GM21786 (cell line): ENCODE measurements at regions not wholly inside any gene's neighbourhood (a gene's known extent, or its start where the extent isn't known, plus 50 kb on each side); places are given as distances from the start of the nearest gene placed in this dataset.

Source experiments
- ATAC-seq: cut with Tn5 transposase; IDR thresholded peaks from one replicate; pipeline ENCODE4 v1.9.1; 2021; ENCODE audit not compliant: unreplicated experiment

DNA sequence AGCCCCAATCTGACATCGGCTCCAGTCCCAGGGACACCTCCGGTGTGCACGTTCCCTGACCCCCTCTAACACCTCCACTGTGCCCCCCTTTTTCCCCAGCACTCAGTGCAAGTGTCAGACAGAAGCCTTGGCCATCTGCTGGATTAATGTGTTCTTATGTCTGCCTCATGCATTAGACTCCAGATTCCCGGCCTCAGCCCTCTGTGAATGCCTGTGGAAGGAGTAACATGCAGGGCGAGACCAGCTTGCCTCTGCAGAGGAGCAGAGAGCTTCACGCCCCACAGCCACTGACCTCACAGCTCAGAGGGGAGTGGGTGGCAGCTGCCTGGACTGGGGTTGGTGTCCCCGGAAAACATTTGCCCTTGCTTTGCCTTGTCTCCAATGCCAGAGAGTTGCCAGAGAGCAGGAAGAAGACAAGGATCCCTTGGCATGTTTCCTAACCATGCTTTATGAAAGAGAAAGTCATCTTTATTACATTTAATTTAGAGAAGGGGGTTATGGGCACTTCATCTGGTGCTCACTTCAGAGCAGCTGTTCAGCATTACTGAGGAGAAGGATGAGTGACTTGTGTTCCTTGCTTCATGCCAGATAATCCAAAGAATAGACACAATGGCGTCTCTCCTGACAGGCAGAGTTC lies 91.6 kb upstream of the CXCL12 start:
- ATAC-seq, result no peak

DNA sequence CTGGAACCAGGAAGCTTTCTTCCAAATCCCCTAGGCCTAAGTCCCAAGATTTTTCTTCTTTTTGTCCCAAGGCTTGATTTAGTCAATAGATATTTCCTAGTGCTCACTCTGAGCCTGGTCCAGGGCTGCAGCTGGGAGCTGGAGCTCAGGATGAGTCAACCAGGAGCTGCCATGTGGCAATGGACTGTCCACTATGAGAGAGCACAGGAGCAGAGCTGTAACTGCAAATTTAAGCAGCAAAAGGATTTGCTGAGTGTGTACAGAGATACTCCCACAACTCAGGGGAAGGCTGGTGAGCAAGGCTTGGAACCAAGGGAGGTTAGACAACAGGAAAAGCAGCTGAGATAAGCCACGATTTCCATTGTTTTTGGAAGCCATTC lies 92.1 kb upstream of the CXCL12 start:
- ATAC-seq, result no peak

GRCh38 chr10:44478040-44478439 lies 93.1 kb upstream of the CXCL12 start:
- ATAC-seq, result no peak

DNA sequence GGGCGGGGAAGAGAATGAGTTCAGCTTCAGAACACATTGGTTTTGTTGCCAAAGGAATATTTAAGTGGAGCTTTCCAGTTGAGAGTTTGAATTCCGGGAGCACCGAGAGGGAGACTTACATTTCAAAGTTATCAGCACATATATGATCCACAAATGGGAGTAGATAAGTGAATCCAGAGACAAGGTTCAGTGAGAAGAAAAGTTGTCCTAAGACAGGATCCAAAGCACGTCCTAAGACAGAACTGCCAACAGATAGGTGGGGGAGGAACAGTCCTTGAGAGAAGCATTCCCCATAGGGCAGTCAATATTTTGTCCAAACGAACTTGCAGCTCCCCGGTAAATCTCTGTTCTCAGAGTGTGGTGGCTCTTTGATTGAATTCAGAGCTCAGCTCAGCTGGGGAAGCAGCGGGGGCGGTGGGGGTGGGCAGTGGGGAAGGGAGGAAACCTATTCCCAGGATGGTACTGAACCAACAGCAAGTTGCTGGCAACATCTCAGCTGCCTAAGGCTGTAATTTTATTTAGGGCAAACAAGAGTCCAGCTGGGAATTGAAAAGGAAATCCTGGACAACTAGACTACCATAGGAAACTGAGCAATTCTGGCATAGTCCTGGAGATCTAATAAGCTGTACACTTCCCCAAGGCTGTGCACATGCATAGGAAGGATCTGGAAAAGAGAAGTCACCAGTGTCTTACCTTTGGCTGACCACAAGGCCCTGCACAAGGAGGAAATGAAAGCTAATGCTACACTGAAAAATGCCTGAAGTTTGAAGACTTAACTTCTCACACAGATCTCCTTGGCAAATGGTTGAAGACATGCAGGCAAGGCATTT lies 94.2 kb upstream of the CXCL12 start:
- no peak for ATAC-seq

DNA sequence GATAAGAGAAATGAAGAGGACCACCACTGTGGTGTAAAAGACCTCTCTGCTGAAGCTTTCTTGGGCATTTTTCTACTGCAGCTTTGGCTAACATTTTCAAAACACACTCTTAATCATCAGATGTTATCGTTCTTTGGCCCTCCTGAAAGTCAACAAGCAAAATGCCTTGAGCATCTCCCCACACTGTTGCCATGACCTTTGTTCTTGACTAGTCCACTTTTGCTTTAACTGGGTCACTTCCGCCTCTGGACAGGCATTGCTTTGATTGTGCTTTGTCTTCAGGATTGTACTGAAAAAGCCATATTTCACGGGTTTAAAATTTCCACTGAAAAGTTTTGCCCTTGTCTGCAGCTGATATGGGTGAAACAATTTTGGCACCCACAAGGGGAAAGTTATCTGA lies 107.8 kb upstream of the CXCL12 start:
- ATAC-seq, result no peak

- ATAC-seq, result no peak
Observed at GRCh38 chr10:44498222-44498621, 113.3 kb upstream of the CXCL12 start.

DNA sequence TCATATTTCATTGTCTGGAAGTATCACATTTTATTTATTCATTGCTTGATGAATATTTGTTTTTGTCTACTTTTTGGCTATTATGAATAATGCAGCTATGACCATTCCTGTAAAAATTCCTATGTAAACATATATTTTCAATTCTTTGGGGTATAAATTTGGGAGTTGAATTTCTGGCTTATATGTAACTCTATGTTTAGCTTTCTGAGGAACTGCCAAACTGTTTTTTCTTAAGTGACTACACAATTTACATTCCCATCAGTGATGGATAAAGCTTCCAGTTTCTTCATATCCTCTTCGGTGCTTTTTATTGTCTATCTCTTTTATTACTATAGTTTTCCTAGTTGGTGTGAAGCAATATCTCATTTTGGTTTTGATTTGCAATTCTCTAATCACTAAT lies 115.6 kb upstream of the CXCL12 start:
- ATAC-seq, result no peak

DNA sequence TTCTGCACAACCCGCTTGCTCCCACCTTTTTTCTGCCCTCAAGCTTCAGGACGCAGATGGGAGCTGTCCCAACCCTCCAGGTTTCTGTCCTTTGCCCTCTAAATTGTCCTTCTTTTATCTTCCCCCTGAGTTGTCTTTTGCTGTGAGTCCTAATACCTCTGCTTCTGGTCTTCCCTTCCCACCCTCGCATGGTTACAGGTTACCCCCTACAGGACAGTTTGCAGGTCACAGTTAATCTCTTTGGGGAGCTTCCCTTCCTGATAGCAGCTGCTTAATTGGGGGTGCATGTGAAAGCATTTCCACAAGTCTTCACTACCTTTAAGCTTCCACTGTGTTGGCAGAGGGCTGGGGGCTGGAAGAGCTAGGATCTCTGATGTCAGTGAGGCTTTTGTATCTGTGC lies 121.5 kb upstream of the CXCL12 start:
- ATAC-seq, result no peak

GRCh38 chr10:44510379-44511115 lies 125.7 kb upstream of the CXCL12 start:
- ATAC-seq, result no peak

DNA sequence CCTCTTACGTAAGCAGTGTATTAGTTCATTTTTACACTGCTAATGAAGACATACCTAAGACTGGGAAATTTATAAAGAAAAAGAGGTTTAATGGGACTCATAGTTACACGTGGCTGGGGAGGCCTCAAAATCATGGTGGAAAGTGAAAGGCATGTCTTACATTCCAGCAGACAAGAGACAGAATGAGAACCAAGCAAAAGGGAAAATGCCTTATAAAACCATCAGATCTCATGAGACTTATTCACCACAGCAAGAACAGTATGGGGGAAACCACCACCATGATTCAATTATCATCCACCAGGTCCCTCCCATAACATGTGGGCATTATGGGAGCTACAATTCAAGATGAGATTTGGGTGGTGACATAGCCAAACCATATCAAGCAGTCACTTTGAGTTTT lies 126.3 kb upstream of the CXCL12 start:
- ATAC-seq, result no peak

- no peak for ATAC-seq
Observed at GRCh38 chr10:44511601-44512000, 126.7 kb upstream of the CXCL12 start.

GRCh38 chr10:44512431-44513022 lies 127.6 kb upstream of the CXCL12 start:
- ATAC-seq, result no peak

DNA sequence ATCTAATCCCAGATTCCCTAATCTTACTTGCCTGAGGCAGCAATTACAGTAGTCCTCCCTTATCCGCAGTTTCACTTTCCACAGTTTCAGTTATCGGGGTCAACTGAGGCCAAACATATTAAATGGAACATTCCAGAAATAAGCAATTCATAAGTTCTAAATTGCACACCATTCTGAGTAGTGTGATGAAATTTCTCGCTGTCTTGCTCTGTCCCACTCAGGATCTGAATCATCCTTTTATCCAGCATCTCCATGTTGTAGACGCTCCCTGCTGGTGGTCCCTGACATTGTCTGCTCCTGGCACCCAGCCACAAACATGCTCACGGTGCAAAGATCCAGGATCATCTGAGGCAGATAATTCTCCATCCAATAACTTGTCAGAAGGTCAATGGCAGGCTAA lies 128.7 kb upstream of the CXCL12 start:
- no peak for ATAC-seq

DNA sequence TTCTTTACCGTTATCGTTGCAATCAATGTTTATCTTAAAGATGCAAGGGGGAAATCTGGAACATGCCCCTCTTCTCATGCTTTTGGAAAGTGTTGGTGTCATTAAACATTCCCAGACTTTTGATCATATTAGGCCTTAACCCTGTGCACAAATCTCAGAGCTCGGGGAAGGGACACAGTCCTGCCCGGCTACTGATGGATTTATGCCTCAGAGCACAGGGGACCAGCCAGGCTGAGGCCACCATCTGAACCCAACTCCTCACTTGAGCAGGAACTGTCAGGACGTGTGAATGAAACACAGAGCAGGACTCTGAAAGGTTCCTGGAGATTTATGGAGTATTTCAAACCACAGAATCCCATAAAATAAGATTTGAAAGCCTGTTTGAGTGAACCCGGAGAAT lies 132.0 kb upstream of the CXCL12 start:
- no peak for ATAC-seq

DNA sequence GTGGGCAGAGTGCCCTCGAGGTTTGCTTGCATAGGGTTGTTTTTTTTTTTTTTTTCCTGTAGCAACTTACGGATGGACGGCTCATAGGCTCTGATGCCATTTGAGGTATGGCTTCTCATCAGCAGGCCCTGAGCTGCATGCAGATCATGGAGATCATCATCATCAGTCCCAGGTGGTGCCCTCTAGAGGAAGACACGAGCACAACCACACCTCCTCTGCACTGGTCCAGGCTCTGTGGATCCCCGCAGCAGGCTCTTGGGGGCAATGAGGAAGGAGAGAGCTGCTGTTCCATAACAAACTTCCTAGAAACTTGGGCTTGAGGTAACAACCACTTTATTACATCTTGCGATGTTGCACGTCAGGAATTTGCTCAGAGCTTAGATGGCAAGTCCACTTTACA lies 132.7 kb upstream of the CXCL12 start:
- ATAC-seq, result no peak

DNA sequence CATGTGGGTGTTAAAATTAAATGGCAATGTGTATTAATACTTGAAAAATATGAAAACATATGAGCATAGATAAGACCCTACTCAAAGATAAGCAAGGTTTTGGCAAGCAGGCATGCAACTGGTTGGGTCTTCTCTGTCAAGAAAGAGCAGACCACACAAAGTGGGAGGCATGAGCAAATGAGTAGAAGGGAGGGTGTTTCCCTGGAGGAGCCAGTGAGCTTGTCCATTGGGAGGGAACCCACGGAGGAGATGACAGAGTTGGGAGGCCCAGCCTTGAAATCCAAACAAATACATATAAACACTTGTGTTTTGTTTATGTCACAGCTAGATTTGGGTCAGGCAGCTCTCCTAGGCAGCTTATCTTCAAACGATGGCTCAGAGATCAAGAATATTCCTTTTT lies 134.5 kb upstream of the CXCL12 start:
- no peak for ATAC-seq

- ATAC-seq, result no peak
Observed at GRCh38 chr10:44520651-44521050, 135.8 kb upstream of the CXCL12 start.

- no peak for ATAC-seq
Observed at GRCh38 chr10:44539178-44539577, 154.3 kb upstream of the CXCL12 start.

DNA sequence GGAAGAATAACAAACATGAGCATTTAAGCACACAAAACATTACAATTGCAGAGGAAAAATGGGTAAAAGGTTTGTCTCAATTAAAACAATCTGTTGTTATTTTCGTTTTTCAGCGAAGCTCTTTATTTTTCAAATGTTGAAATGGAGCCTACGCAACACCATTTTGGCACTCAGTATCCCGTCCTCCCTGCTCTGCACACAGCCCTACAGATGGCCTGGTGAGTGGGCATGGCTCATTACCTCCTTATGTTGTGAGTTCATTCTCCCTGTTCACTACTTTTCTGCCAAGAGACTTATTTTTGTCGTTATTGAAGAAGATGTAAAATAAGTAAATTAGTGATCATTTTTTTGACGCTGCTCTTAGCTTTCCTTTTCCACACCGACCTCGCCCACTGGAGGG lies 167.8 kb upstream of the CXCL12 start:
- ATAC-seq, result no peak

- ATAC-seq, result no peak
Observed at GRCh38 chr10:44557596-44558191, 172.8 kb upstream of the CXCL12 start.

- no peak for ATAC-seq
Observed at GRCh38 chr10:44558521-44558920, 173.6 kb upstream of the CXCL12 start.
